DOHH2 (cell line): ENCODE measurements at regions not wholly inside any gene's neighbourhood (a gene's known extent, or its start where the extent isn't known, plus 50 kb on each side); places are given as distances from the start of the nearest gene placed in this dataset.

Experiments used
- H3F3A ChIP-seq: fragments of 200-600 bp; sonication (generic), shearing (Covaris generic); 2 replicates; pipeline ENCODE4 v1.6.0; 2016; ENCODE audit warnings: antibody characterized with exemption, mild to moderate bottlenecking; ENCODE audit not compliant: control insufficient read depth, insufficient read depth
- H3K27ac ChIP-seq: fragments of 200-600 bp; sonication (generic); 2 replicates; pipeline ENCODE4 v1.5.1; 2014; ENCODE audit warnings: low read depth, mild to moderate bottlenecking, low read length, moderate library complexity
- H3K27me3 ChIP-seq: fragments of 200-600 bp; sonication (generic); 2 replicates; pipeline ENCODE4 v1.6.1; 2014; ENCODE audit warnings: mild to moderate bottlenecking, low read length, mixed read lengths; ENCODE audit not compliant: control insufficient read depth
- H3K36me3 ChIP-seq: fragments of 200-600 bp; sonication (generic); 2 replicates; pipeline ENCODE4 v1.6.1; 2014; ENCODE audit warnings: mild to moderate bottlenecking, low read length, moderate library complexity, mixed read lengths; ENCODE audit not compliant: control insufficient read depth
- H3K4me1 ChIP-seq: fragments of 200-600 bp; sonication (generic); 2 replicates; pipeline ENCODE4 v1.6.1; 2014; ENCODE audit warnings: mild to moderate bottlenecking, low read length, mixed read lengths; ENCODE audit not compliant: control insufficient read depth
- H3K4me2 ChIP-seq: fragments of 200-600 bp; sonication (generic); 2 replicates; pipeline ENCODE4 v1.6.0; 2014; ENCODE audit warnings: mild to moderate bottlenecking, low read length, moderate library complexity
- H3K4me3 ChIP-seq: fragments of 200-600 bp; sonication (generic); 2 replicates; pipeline ENCODE4 v1.5.1; 2014; ENCODE audit warnings: mild to moderate bottlenecking, low read length, mixed read lengths
- H3K79me2 ChIP-seq: fragments of 200-600 bp; sonication (generic); 2 replicates; pipeline ENCODE4 v1.6.1; 2014; ENCODE audit warnings: mild to moderate bottlenecking, low read length, mixed read lengths; ENCODE audit not compliant: control insufficient read depth
- H3K9me2 ChIP-seq: fragments of 200-600 bp; sonication (generic); replicated peaks from 2 replicates; pipeline ENCODE4 v1.6.1; 2014; ENCODE audit warnings: mild to moderate bottlenecking, low read length, mixed read lengths; ENCODE audit not compliant: control insufficient read depth
- H3K9me3 ChIP-seq: fragments of 200-600 bp; sonication (generic); 2 replicates; pipeline ENCODE4 v1.6.1; 2014; ENCODE audit warnings: antibody characterized with exemption, low read length, mixed read lengths; ENCODE audit not compliant: control insufficient read depth, insufficient read depth
- H4K20me1 ChIP-seq: fragments of 200-600 bp; sonication (generic); 2 replicates; pipeline ENCODE4 v1.6.0; 2014; ENCODE audit warnings: low read depth, mild to moderate bottlenecking, antibody characterized with exemption, low read length, moderate library complexity; ENCODE audit not compliant: control insufficient read depth, insufficient read depth
- CTCF ChIP-seq: fragments of 200-600 bp; sonication (generic); IDR thresholded peaks from one replicate; pipeline ENCODE4 v1.5.1; 2014; ENCODE audit warnings: antibody characterized with exemption, mild to moderate bottlenecking, low read depth, low read length; ENCODE audit not compliant: poor library complexity, severe bottlenecking
- EZH2phosphoT487 ChIP-seq: fragments of 200-600 bp; sonication (generic); IDR thresholded peaks from 2 replicates; pipeline ENCODE4 v1.6.1; 2017; ENCODE audit warnings: borderline replicate concordance, mild to moderate bottlenecking, antibody characterized with exemption, low read length, moderate library complexity, mixed read lengths

GRCh38 chr4:132955146-132955545 lies 193.9 kb upstream of the PCDH10 start:
- Histone ChIP-seq H3K9me2 (no peaks in the 10 kb centered on the region), H3K79me2 (no peaks in the 10 kb centered on the region), H3K4me2 (no peak overlapping the region), H3K9me3 (peaks cover 5% of the 10 kb centered on the region; the same call in 1 of the 2 replicates), H3K4me3 (no peak overlapping the region), H4K20me1 (no peaks in the 10 kb centered on the region), H3K4me1 (no peaks in the 10 kb centered on the region), H3K36me3 (no peaks in the 10 kb centered on the region), H3K27me3 (no peaks in the 10 kb centered on the region), H3K27ac (no peak overlapping the region), H3F3A (no peaks in the 10 kb centered on the region)
- TF ChIP-seq CTCF = no peak
- TF ChIP-seq EZH2phosphoT487 = no peak

- no peaks in the 10 kb centered on the region for H3K79me2 ChIP-seq
- H3K27ac ChIP-seq = no peak overlapping the region
- no peaks in the 10 kb centered on the region for H3K9me2 ChIP-seq
- TF ChIP-seq CTCF (no peak), EZH2phosphoT487 (no peak)
- H3K9me3 ChIP-seq = peaks cover 9% of the 10 kb centered on the region; the same call in 1 of the 2 replicates
- no peaks in the 10 kb centered on the region for H3K36me3 ChIP-seq
- no peaks in the 10 kb centered on the region for H3F3A ChIP-seq
- no peaks in the 10 kb centered on the region for H3K27me3 ChIP-seq
- no peaks in the 10 kb centered on the region for H4K20me1 ChIP-seq
- H3K4me3 ChIP-seq = no peak overlapping the region
- no peaks in the 10 kb centered on the region for H3K4me1 ChIP-seq
- H3K4me2 ChIP-seq = no peak overlapping the region
These were observed 192.1 kb upstream of the PCDH10 start for GRCh38 chr4:132956962-132957361.

DNA sequence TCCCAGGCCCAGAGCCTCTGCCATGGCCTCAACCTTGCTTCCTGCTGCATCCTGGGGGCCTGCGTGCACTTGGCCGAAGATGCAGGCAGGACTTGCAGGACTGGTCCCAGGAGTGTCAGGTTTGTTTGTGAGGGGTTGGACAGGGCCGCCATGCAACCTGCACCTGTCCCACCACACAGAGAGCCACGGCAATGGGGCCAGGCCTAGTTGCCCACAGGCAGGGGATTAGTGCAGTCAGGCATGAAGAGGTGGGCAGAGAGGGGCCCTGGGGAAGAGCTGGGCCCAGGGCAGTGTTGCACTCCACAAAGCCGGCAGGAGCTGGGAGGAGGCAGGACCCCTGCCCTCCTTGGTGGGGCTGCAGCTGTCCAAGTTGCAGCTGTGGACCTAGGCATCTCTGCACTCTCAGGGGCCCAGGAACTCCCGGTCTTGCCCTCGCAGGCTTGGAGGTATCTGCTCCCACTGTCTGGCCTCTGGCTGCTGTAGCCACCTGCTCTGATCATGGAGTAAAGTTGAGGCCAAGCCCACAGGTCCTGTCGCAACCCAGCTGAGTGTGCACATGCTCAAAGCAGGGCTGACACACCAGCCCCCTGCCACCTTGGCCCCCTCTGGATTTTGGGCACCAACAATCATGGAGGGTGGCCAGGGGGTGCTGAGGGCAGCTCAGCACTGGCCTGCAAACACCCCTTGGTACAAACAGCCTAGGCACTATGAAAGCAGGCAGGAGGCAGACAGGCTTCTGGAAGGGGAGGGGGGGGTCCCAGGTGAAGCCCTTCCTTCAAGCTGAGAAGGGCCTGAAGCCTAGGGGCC lies 190.4 kb upstream of the PCDH10 start:
- TF ChIP-seq EZH2phosphoT487 (no peak), CTCF (no peak)
- H3K79me2 ChIP-seq = no peaks in the 10 kb centered on the region
- no peaks in the 10 kb centered on the region for H3K9me2 ChIP-seq
- no peaks in the 10 kb centered on the region for H3F3A ChIP-seq
- no peaks in the 10 kb centered on the region for H4K20me1 ChIP-seq
- H3K4me2 ChIP-seq = no peak overlapping the region
- H3K36me3 ChIP-seq = no peaks in the 10 kb centered on the region
- no peak overlapping the region for H3K27ac ChIP-seq
- H3K27me3 ChIP-seq = no peaks in the 10 kb centered on the region
- no peak overlapping the region for H3K4me3 ChIP-seq
- peaks cover 9% of the 10 kb centered on the region; the same call in 1 of the 2 replicates for H3K9me3 ChIP-seq
- no peaks in the 10 kb centered on the region for H3K4me1 ChIP-seq
